ENCODE measurements at regions not wholly inside any gene's neighbourhood (a gene's known extent, or its start where the extent isn't known, plus 50 kb on each side); places are given as distances from the start of the nearest gene placed in this dataset.

GRCh38 chr2:14715600-14715999, 83.1 kb downstream of the LRATD1 start:
- WGBS (ENCODE audit: insufficient coverage) = no CpG with 5 or more reads among the region's 1 CpG
- DNase-seq (no peak), ATAC-seq (ENCODE audit: low read depth) (no peak)
- Mint-ChIP-seq H3K27me3 (no peaks in the 10 kb centered on the region), H3K4me3 (no peak overlapping the region), H3K4me1 (no peaks in the 10 kb centered on the region), H3K9me3 (ENCODE audit: insufficient read depth) (no peaks in the 10 kb centered on the region), H3K27ac (no peak overlapping the region)
- H3K36me3 ChIP-seq (replicated peaks in 1 of 2; ENCODE audit: control extremely low read depth in 1 of 2, control insufficient read depth in 1 of 2, extremely low read depth in 1 of 2, insufficient read depth in 2 of 2, low read length in 1 of 2) = no peaks in the 10 kb centered on the region
- no peak overlapping the region for H2AFZ ChIP-seq (ENCODE audit: insufficient read depth, low read depth, low read length, poor library complexity, severe bottlenecking)
- ChIA-PET CTCF (no interaction called here), POLR2A (no interaction called here)
- H3K9ac ChIP-seq (ENCODE audit: low read length) = no peak overlapping the region
- no peaks in the 10 kb centered on the region for H3K4me1 ChIP-seq (ENCODE audit: control insufficient read depth in 2 of 2, insufficient read depth in 2 of 2, low read length in 2 of 2)
- no peak overlapping the region for H3K4me2 ChIP-seq (replicated peaks; ENCODE audit: low read depth, low read length, poor library complexity, severe bottlenecking)
- no peak overlapping the region for H3K27ac ChIP-seq (ENCODE audit: low read length in 2 of 2)
- no peaks in the 10 kb centered on the region for H4K20me1 ChIP-seq (ENCODE audit: control insufficient read depth, insufficient read depth, low read length, poor library complexity, severe bottlenecking)
- H3K4me3 ChIP-seq (ENCODE audit: control extremely low read depth in 1 of 5, extremely low read depth in 1 of 5, insufficient read depth in 1 of 5, low read depth in 2 of 5, low read length in 4 of 5) = no peak overlapping the region
- H3K9me3 ChIP-seq (ENCODE audit: control extremely low read depth in 1 of 3, control insufficient read depth in 2 of 3, insufficient read depth in 1 of 3, low read length in 2 of 3) = no peaks in the 10 kb centered on the region
- no peaks in the 10 kb centered on the region for H3K27me3 ChIP-seq (replicated peaks in 1 of 4; ENCODE audit: control extremely low read depth in 1 of 4, control insufficient read depth in 3 of 4, insufficient read depth in 4 of 4, low read length in 3 of 4)
- intact Hi-C loops (cut with micrococcal nuclease) = no loop called here
- H3K79me2 ChIP-seq (ENCODE audit: control insufficient read depth, insufficient read depth, low read length) = no peaks in the 10 kb centered on the region
- TF ChIP-seq EZH2 (IDR thresholded peaks at IDR 0.05; ENCODE audit: borderline replicate concordance, insufficient read depth, low read depth, low read length, poor library complexity, severe bottlenecking) (no peak), CTCF (IDR thresholded peaks at IDR 0.05) (no peak)

GRCh38 chr2:14716319-14716718, 83.8 kb downstream of the LRATD1 start:
- no peaks in the 10 kb centered on the region for H3K27me3 Mint-ChIP-seq
- Histone ChIP-seq H3K9me3 (ENCODE audit: control extremely low read depth in 1 of 3, control insufficient read depth in 2 of 3, insufficient read depth in 1 of 3, low read length in 2 of 3) (no peaks in the 10 kb centered on the region), H4K20me1 (ENCODE audit: control insufficient read depth, insufficient read depth, low read length, poor library complexity, severe bottlenecking) (no peaks in the 10 kb centered on the region), H3K4me2 (replicated peaks; ENCODE audit: low read depth, low read length, poor library complexity, severe bottlenecking) (no peak overlapping the region), H3K27ac (ENCODE audit: low read length in 2 of 2) (no peak overlapping the region), H2AFZ (ENCODE audit: insufficient read depth, low read depth, low read length, poor library complexity, severe bottlenecking) (no peak overlapping the region), H3K9ac (ENCODE audit: low read length) (no peak overlapping the region), H3K36me3 (replicated peaks in 1 of 2; ENCODE audit: control extremely low read depth in 1 of 2, control insufficient read depth in 1 of 2, extremely low read depth in 1 of 2, insufficient read depth in 2 of 2, low read length in 1 of 2) (no peaks in the 10 kb centered on the region), H3K4me3 (ENCODE audit: control extremely low read depth in 1 of 5, extremely low read depth in 1 of 5, insufficient read depth in 1 of 5, low read depth in 2 of 5, low read length in 4 of 5) (no peak overlapping the region), H3K4me1 (ENCODE audit: control insufficient read depth in 2 of 2, insufficient read depth in 2 of 2, low read length in 2 of 2) (no peaks in the 10 kb centered on the region), H3K79me2 (ENCODE audit: control insufficient read depth, insufficient read depth, low read length) (no peaks in the 10 kb centered on the region), H3K27me3 (replicated peaks in 1 of 4; ENCODE audit: control extremely low read depth in 1 of 4, control insufficient read depth in 3 of 4, insufficient read depth in 4 of 4, low read length in 3 of 4) (no peaks in the 10 kb centered on the region)
- no peaks in the 10 kb centered on the region for H3K4me1 Mint-ChIP-seq
- CTCF ChIA-PET = no interaction called here
- H3K4me3 Mint-ChIP-seq = no peak overlapping the region
- intact Hi-C loops (cut with micrococcal nuclease) = no loop called here
- no peak for TF ChIP-seq EZH2 (IDR thresholded peaks at IDR 0.05; ENCODE audit: borderline replicate concordance, insufficient read depth, low read depth, low read length, poor library complexity, severe bottlenecking)
- no peak for TF ChIP-seq CTCF (IDR thresholded peaks at IDR 0.05)
- DNase-seq (no peak), ATAC-seq (ENCODE audit: low read depth) (no peak)
- POLR2A ChIA-PET = no interaction called here
- WGBS (ENCODE audit: insufficient coverage) = 70% methylated on average over 1 of the region's 1 CpG
- no peak overlapping the region for H3K27ac Mint-ChIP-seq
- no peaks in the 10 kb centered on the region for H3K9me3 Mint-ChIP-seq (ENCODE audit: insufficient read depth)

All from B cell (primary cell).